ENCODE measurements at regions not wholly inside any gene's neighbourhood (a gene's known extent, or its start where the extent isn't known, plus 50 kb on each side); places are given as distances from the start of the nearest gene placed in this dataset.

DNA sequence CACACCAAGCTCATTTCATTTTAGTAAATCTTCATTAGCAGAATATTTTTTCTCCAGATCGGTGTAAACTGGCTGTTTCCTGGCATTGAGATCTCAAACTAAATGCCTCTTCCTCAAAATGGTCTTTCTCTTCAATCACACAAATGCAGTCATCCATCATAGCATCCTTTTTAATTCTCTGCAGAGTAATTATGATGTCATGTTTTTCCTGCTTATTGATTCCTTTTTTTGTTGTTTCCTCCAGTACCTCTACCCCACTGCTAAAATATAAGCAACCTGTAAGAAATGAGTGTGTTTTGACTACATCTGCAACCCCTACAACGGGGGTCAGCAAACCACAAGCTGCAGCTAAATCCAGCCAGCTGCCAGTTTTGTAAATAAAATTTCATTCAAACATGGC lies 65.6 kb upstream of the TOM1L1 start:
- DNase-seq: no peak

DNA sequence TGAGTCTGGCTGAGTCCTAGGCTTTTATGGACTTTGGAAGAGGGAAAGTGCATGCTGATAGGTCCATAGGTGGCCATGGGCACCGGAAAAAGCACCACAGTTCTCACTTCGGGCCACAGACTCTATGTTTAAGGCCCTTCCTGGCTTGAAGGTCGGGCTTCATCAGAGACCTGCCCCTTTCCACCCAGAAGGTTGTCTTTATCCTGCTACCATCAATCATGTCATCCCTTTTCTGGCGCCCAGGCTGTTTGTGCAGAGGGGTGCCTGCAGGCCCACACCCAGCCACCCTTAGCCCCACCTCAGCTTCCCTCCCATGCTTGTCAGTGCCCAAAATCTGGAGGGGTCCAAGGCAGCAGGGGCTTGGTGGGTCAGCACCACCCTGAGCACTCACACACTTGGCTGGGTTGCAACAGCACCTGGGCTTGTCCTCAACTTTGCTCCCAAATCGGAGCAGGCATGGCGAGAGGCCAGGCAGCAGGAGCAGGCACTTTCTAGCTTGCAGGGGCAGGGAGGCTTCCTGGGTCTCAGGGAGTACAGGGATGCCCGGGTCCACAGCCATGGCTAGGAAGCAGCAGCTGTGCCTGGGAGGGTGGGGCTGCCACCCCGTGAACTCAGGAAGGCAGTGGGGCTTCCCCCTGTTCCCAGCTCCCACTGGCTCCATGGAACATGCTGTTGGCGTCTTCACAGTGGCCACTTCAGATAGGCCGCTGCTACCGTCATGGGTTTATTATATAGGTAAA lies 63.8 kb upstream of the TOM1L1 start:
- DNase-seq: no peak

DNA sequence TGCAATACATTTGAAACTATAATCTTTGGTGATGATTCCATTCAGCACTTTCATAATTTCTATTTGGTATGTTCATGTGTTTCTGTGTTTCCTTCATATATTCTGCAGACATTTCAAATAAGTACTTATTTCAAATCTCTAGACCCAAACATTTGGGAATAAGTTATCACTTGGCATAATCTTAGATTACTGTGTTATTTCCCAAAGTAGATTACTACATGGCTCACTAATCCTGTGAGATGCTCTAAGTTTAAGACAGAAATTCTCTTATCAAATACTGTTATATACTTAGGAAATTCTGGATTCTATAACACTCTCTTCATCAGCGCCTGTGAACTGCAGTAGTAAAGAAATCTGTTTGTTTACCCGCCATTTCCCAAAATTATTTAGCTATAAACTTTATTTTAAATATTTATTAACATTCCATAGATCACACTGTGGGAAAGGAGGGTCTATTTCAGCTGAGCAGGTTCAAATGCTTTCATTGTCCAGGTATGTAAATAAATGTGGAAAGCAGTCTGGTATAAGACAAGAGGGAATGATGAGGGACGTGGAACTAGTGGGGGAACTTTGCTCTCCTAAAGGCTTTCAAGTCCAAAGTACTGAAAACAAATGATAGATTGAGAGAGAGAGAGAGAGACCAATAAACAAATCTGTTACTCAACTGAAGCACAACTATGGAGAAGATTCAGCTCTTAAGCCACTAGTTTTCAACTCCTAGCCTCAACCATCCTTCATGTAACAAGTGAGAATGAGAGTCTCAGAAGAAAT lies 61.8 kb upstream of the TOM1L1 start:
- DNase-seq: no peak

- DNase-seq: no peak
Measured at GRCh38 chr17:54839447-54839846, 61.2 kb upstream of the TOM1L1 start.

- no peak for DNase-seq
Measured at GRCh38 chr17:54840885-54841591, 59.6 kb upstream of the TOM1L1 start.

GRCh38 chr17:54841656-54842055 lies 59.0 kb upstream of the TOM1L1 start:
- no peak for DNase-seq

DNA sequence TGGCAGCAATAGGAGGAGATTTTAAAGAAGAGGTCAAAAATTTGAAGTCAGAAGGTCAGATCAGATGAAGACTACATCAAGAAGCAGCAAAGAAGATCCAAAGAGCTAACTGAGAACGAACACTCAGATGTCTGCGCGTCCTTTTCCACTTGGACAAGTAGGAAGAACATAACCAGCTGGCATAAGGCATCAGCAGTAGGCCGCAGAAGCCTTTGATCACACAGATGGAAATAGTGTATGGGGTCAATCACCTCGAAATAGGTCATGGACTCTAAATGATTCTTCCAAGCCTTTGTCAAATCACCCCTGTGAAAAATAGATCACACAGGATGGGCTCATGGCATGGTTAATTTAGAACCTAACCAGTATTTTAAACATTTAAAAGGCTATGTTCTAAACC lies 56.4 kb upstream of the TOM1L1 start:
- no peak for DNase-seq

- DNase-seq: no peak
Measured at GRCh38 chr17:54848368-54848987, 52.2 kb upstream of the TOM1L1 start.

GRCh38 chr17:54849660-54850059 lies 51.0 kb upstream of the TOM1L1 start:
- no peak for DNase-seq
